Osteocyte (in vitro differentiated cells): ENCODE measurements at regions not wholly inside any gene's neighbourhood (a gene's known extent, or its start where the extent isn't known, plus 50 kb on each side); places are given as distances from the start of the nearest gene placed in this dataset.
"Not testable (repeated sequence)": the region's sequence is repeated elsewhere in the genome, so short reads cannot be mapped to it uniquely, and the experiment has no call there.

Source experiments
- DNase-seq: peaks from one replicate; pipeline ENCODE4 v3.0.0; 2021; ENCODE audit warnings: mixed read lengths; ENCODE audit not compliant: unreplicated experiment; ENCODE audit errors: extremely low spot score
- H3K27ac Mint-ChIP-seq: one replicate; pipeline ENCODE4 v1.8.0; 2021; ENCODE audit warnings: mild to moderate bottlenecking, mixed read lengths; ENCODE audit not compliant: unreplicated experiment
- H3K27me3 Mint-ChIP-seq: one replicate; pipeline ENCODE4 v1.8.0; 2021; ENCODE audit warnings: mixed read lengths; ENCODE audit not compliant: unreplicated experiment
- H3K36me3 Mint-ChIP-seq: one replicate; pipeline ENCODE4 v1.8.0; 2021; ENCODE audit warnings: mixed read lengths; ENCODE audit not compliant: unreplicated experiment
- H3K4me1 Mint-ChIP-seq: one replicate; pipeline ENCODE4 v1.8.0; 2021; ENCODE audit warnings: mixed read lengths; ENCODE audit not compliant: unreplicated experiment
- H3K4me3 Mint-ChIP-seq: one replicate; pipeline ENCODE4 v1.8.0; 2021; ENCODE audit warnings: mild to moderate bottlenecking, moderate library complexity, mixed read lengths; ENCODE audit not compliant: unreplicated experiment
- H3K9me3 Mint-ChIP-seq: one replicate; pipeline ENCODE4 v1.8.0; 2021; ENCODE audit warnings: mixed read lengths; ENCODE audit not compliant: unreplicated experiment
- CTCF ChIP-seq: fragments of 200-600 bp; sonication (generic); IDR thresholded peaks from 2 replicates; pipeline ENCODE4 v1.5.0; 2021; ENCODE audit warnings: antibody characterized with exemption, mild to moderate bottlenecking, moderate library complexity

- H3K27ac Mint-ChIP-seq = no peak overlapping the region
- H3K27me3 Mint-ChIP-seq = peaks cover 6% of the 10 kb centered on the region
- H3K36me3 Mint-ChIP-seq = no peaks in the 10 kb centered on the region
- peaks cover 26% of the 10 kb centered on the region for H3K4me1 Mint-ChIP-seq
- no peak for TF ChIP-seq CTCF
- H3K9me3 Mint-ChIP-seq = no peaks in the 10 kb centered on the region
- no peak overlapping the region for H3K4me3 Mint-ChIP-seq
- DNase-seq = no peak
These were observed 233.2 kb upstream of the DAB2 start for GRCh38 chr5:39657943-39658342.

GRCh38 chr5:39656600-39656999 is 231.8 kb upstream of the DAB2 start:
- no peak overlapping the region for H3K27ac Mint-ChIP-seq
- TF ChIP-seq CTCF = no peak
- no peak overlapping the region for H3K4me3 Mint-ChIP-seq
- no peak for DNase-seq
- H3K9me3 Mint-ChIP-seq = no peaks in the 10 kb centered on the region
- H3K4me1 Mint-ChIP-seq = peaks cover 24% of the 10 kb centered on the region
- H3K27me3 Mint-ChIP-seq = peaks cover 6% of the 10 kb centered on the region
- no peaks in the 10 kb centered on the region for H3K36me3 Mint-ChIP-seq

DNA sequence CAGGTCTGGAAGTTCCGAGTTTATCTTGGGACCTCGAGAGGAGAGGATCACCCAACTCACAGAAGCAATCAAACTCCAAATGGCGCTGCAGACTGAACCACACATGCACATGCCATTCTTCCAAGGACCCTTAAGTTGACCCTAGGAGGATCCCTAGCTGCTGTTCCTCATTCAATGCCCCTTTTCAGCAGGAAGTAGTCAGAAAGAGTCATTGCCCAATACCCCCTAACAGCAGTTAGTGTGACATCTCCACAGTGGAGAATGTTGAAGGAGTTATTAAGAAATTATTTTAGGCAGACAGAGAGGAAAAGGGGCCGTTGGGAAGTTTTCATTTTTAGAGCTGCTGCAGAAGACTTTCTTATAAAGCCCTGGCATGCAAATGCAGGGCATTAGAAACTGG is 229.9 kb upstream of the DAB2 start:
- no peak for TF ChIP-seq CTCF
- H3K27ac Mint-ChIP-seq = no peak overlapping the region
- no peak overlapping the region for H3K4me3 Mint-ChIP-seq
- DNase-seq = no peak
- no peaks in the 10 kb centered on the region for H3K36me3 Mint-ChIP-seq
- H3K27me3 Mint-ChIP-seq = peaks cover 6% of the 10 kb centered on the region
- H3K4me1 Mint-ChIP-seq = peaks cover 28% of the 10 kb centered on the region
- no peaks in the 10 kb centered on the region for H3K9me3 Mint-ChIP-seq

DNA sequence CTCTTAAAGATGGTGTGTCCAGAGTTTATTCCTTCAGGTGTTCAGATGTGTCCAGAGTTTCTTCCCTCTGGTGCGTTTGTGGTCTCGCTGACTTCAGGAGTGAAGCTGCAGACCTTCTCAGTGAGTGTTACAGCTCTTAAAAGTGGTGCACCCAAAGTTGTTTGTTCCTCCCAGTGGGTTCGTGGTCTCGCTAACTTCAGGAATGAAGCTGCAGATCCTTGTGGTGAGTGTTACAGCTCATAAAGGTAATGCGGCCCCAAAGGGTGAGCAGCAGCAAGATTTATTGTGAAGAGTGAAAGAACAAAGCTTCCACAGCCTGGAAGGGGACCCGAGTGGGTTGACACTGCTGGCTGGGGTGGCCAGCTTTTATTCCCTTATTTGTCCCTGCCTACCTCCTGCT is 227.7 kb upstream of the DAB2 start:
- not testable (repeated sequence) for H3K9me3 Mint-ChIP-seq, DNase-seq, H3K27ac Mint-ChIP-seq, H3K36me3 Mint-ChIP-seq, H3K4me3 Mint-ChIP-seq, H3K27me3 Mint-ChIP-seq
- H3K4me1 Mint-ChIP-seq = peaks cover 23% of the 10 kb centered on the region

GRCh38 chr5:39652036-39652435 is 227.3 kb upstream of the DAB2 start:
- Mint-ChIP-seq H3K27ac (no peak overlapping the region), H3K36me3 (no peaks in the 10 kb centered on the region), H3K9me3 (no peaks in the 10 kb centered on the region), H3K4me1 (peaks cover 19% of the 10 kb centered on the region), H3K27me3 (peaks cover 6% of the 10 kb centered on the region), H3K4me3 (no peak overlapping the region)
- TF ChIP-seq CTCF = no peak
- no peak for DNase-seq
